ENCODE measurements at regions not wholly inside any gene's neighbourhood (a gene's known extent, or its start where the extent isn't known, plus 50 kb on each side); places are given as distances from the start of the nearest gene placed in this dataset.

- Mint-ChIP-seq H3K4me3 (no peak overlapping the region), H3K27me3 (ENCODE audit: low read depth) (no peaks in the 10 kb centered on the region), H3K27ac (no peak overlapping the region), H3K4me1 (peaks cover 14% of the 10 kb centered on the region), H3K9me3 (peaks cover 10% of the 10 kb centered on the region), H3K36me3 (no peaks in the 10 kb centered on the region)
- no peak for TF ChIP-seq CTCF (IDR thresholded peaks at IDR 0.05; ENCODE audit: unreplicated experiment)
- no peak for DNase-seq (ENCODE audit: low spot score in 2 of 2, unreplicated experiment in 2 of 2)
Observed at GRCh38 chr13:76351541-76352229, 534.5 kb downstream of the KCTD12 start.

- no peaks in the 10 kb centered on the region for H3K36me3 Mint-ChIP-seq
- no peak overlapping the region for H3K4me3 Mint-ChIP-seq
- peaks cover 10% of the 10 kb centered on the region for H3K9me3 Mint-ChIP-seq
Observed at GRCh38 chr13:76350399-76350798, 535.8 kb downstream of the KCTD12 start.

GRCh38 chr13:76349700-76350099 lies 536.5 kb downstream of the KCTD12 start:
- Mint-ChIP-seq H3K36me3 (no peaks in the 10 kb centered on the region), H3K9me3 (peaks cover 14% of the 10 kb centered on the region), H3K27ac (no peak overlapping the region), H3K4me1 (peaks cover 14% of the 10 kb centered on the region), H3K4me3 (no peak overlapping the region), H3K27me3 (ENCODE audit: low read depth) (peaks cover 2% of the 10 kb centered on the region)
- DNase-seq (ENCODE audit: low spot score in 2 of 2, unreplicated experiment in 2 of 2): no peak
- no peak for TF ChIP-seq CTCF (IDR thresholded peaks at IDR 0.05; ENCODE audit: unreplicated experiment)

More at GRCh38 chr13:76350399-76350798, 535.8 kb downstream of the KCTD12 start:
- peaks cover 14% of the 10 kb centered on the region for H3K4me1 Mint-ChIP-seq
- no peak for TF ChIP-seq CTCF (IDR thresholded peaks at IDR 0.05; ENCODE audit: unreplicated experiment)
- DNase-seq (ENCODE audit: low spot score in 2 of 2, unreplicated experiment in 2 of 2): no peak
- peaks cover 1% of the 10 kb centered on the region for H3K27me3 Mint-ChIP-seq (ENCODE audit: low read depth)
- no peak overlapping the region for H3K27ac Mint-ChIP-seq

GRCh38 chr13:76339649-76340048 lies 546.6 kb downstream of the KCTD12 start:
- Mint-ChIP-seq H3K27me3 (ENCODE audit: low read depth) (no peaks in the 10 kb centered on the region), H3K4me3 (no peak overlapping the region), H3K9me3 (peaks cover 11% of the 10 kb centered on the region), H3K27ac (no peak overlapping the region), H3K36me3 (no peaks in the 10 kb centered on the region), H3K4me1 (peaks cover 7% of the 10 kb centered on the region)
- DNase-seq (ENCODE audit: low spot score in 2 of 2, unreplicated experiment in 2 of 2): no peak
- TF ChIP-seq CTCF (IDR thresholded peaks at IDR 0.05; ENCODE audit: unreplicated experiment): no peak

GRCh38 chr13:76338003-76338402 lies 548.2 kb downstream of the KCTD12 start:
- no peaks in the 10 kb centered on the region for H3K9me3 Mint-ChIP-seq

More at GRCh38 chr13:76338003-76338402, 548.2 kb downstream of the KCTD12 start:
- Mint-ChIP-seq H3K4me3 (no peak overlapping the region), H3K27me3 (ENCODE audit: low read depth) (no peaks in the 10 kb centered on the region), H3K36me3 (no peaks in the 10 kb centered on the region), H3K4me1 (peaks cover 15% of the 10 kb centered on the region), H3K27ac (no peak overlapping the region)
- DNase-seq (ENCODE audit: low spot score in 2 of 2, unreplicated experiment in 2 of 2): no peak
- TF ChIP-seq CTCF (IDR thresholded peaks at IDR 0.05; ENCODE audit: unreplicated experiment): no peak
